Neural crest cell (in vitro differentiated cells): ENCODE measurements at regions not wholly inside any gene's neighbourhood (a gene's known extent, or its start where the extent isn't known, plus 50 kb on each side); places are given as distances from the start of the nearest gene placed in this dataset.
"Not testable (repeated sequence)": the region's sequence is repeated elsewhere in the genome, so short reads cannot be mapped to it uniquely, and the experiment has no call there.

Source experiments
- DNase-seq: peaks from one replicate; pipeline ENCODE4 v3.0.0; 2021; ENCODE audit warnings: low read depth, mixed read lengths, low spot score
- H3K27ac Mint-ChIP-seq: one replicate; pipeline ENCODE4 v1.8.0; 2021; ENCODE audit warnings: mild to moderate bottlenecking, mixed read lengths; ENCODE audit not compliant: unreplicated experiment
- H3K27me3 Mint-ChIP-seq: 2 replicates; pipeline ENCODE4 v1.8.0; 2021; ENCODE audit warnings: low read depth, mild to moderate bottlenecking, mixed read lengths
- H3K36me3 Mint-ChIP-seq: 2 replicates; pipeline ENCODE4 v1.8.0; 2021; ENCODE audit warnings: low read depth, mild to moderate bottlenecking, mixed read lengths
- H3K4me1 Mint-ChIP-seq: 2 replicates; pipeline ENCODE4 v1.8.0; 2021; ENCODE audit warnings: mixed read lengths
- H3K4me3 Mint-ChIP-seq: one replicate; pipeline ENCODE4 v1.8.0; 2021; ENCODE audit warnings: mild to moderate bottlenecking, mixed read lengths
- H3K9me3 Mint-ChIP-seq: 2 replicates; pipeline ENCODE4 v1.8.0; 2021; ENCODE audit warnings: mixed read lengths
- CTCF ChIP-seq: fragments of 200-600 bp; sonication (generic); conservative IDR thresholded peaks from 2 replicates; pipeline ENCODE4 v1.5.0; 2021; ENCODE audit warnings: antibody characterized with exemption, mild to moderate bottlenecking

GRCh38 chr3:106317141-106318055 lies 448.6 kb upstream of the CBLB start:
- Mint-ChIP-seq H3K27me3 (no peaks in the 10 kb centered on the region), H3K4me3 (no peak overlapping the region), H3K36me3 (no peaks in the 10 kb centered on the region), H3K9me3 (peaks cover 10% of the 10 kb centered on the region), H3K4me1 (no peaks in the 10 kb centered on the region), H3K27ac (no peak overlapping the region)
- no peak for DNase-seq
- no peak for TF ChIP-seq CTCF

GRCh38 chr3:106321438-106321837 lies 452.6 kb upstream of the CBLB start:
- H3K9me3 Mint-ChIP-seq: peaks cover 13% of the 10 kb centered on the region
- DNase-seq, H3K36me3 Mint-ChIP-seq, H3K4me1 Mint-ChIP-seq, H3K27me3 Mint-ChIP-seq, H3K4me3 Mint-ChIP-seq, H3K27ac Mint-ChIP-seq: not testable (repeated sequence)

- Mint-ChIP-seq H3K4me1 (peaks cover 5% of the 10 kb centered on the region), H3K9me3 (peaks cover 13% of the 10 kb centered on the region), H3K36me3 (no peaks in the 10 kb centered on the region), H3K4me3 (no peak overlapping the region), H3K27ac (no peak overlapping the region), H3K27me3 (no peaks in the 10 kb centered on the region)
- no peak for TF ChIP-seq CTCF
- DNase-seq: no peak
These were observed 454.8 kb upstream of the CBLB start for GRCh38 chr3:106323586-106323985.

GRCh38 chr3:106326941-106327695 lies 458.3 kb upstream of the CBLB start:
- H3K27me3 Mint-ChIP-seq: no peaks in the 10 kb centered on the region
- H3K9me3 Mint-ChIP-seq: peaks cover 6% of the 10 kb centered on the region
- no peak overlapping the region for H3K27ac Mint-ChIP-seq
- no peak for DNase-seq
- no peak overlapping the region for H3K4me3 Mint-ChIP-seq
- H3K36me3 Mint-ChIP-seq: no peaks in the 10 kb centered on the region
- H3K4me1 Mint-ChIP-seq: peaks cover 5% of the 10 kb centered on the region
- TF ChIP-seq CTCF: no peak

GRCh38 chr3:106327696-106328025 lies 458.8 kb upstream of the CBLB start:
- H3K36me3 Mint-ChIP-seq: no peaks in the 10 kb centered on the region
- H3K27ac Mint-ChIP-seq: no peak overlapping the region
- H3K9me3 Mint-ChIP-seq: peaks cover 2% of the 10 kb centered on the region
- H3K4me1 Mint-ChIP-seq: peaks cover 5% of the 10 kb centered on the region
- no peak for DNase-seq
- TF ChIP-seq CTCF: no peak
- no peaks in the 10 kb centered on the region for H3K27me3 Mint-ChIP-seq
- no peak overlapping the region for H3K4me3 Mint-ChIP-seq

- Mint-ChIP-seq H3K9me3 (peaks cover under 1% of the 10 kb centered on the region), H3K27ac (no peak overlapping the region), H3K36me3 (no peaks in the 10 kb centered on the region), H3K4me3 (no peak overlapping the region), H3K4me1 (peaks cover 5% of the 10 kb centered on the region), H3K27me3 (no peaks in the 10 kb centered on the region)
- no peak for TF ChIP-seq CTCF
- DNase-seq: no peak
These were observed 459.4 kb upstream of the CBLB start for GRCh38 chr3:106328224-106328623.
